ENCODE measurements at regions not wholly inside any gene's neighbourhood (a gene's known extent, or its start where the extent isn't known, plus 50 kb on each side); places are given as distances from the start of the nearest gene placed in this dataset.

DNA sequence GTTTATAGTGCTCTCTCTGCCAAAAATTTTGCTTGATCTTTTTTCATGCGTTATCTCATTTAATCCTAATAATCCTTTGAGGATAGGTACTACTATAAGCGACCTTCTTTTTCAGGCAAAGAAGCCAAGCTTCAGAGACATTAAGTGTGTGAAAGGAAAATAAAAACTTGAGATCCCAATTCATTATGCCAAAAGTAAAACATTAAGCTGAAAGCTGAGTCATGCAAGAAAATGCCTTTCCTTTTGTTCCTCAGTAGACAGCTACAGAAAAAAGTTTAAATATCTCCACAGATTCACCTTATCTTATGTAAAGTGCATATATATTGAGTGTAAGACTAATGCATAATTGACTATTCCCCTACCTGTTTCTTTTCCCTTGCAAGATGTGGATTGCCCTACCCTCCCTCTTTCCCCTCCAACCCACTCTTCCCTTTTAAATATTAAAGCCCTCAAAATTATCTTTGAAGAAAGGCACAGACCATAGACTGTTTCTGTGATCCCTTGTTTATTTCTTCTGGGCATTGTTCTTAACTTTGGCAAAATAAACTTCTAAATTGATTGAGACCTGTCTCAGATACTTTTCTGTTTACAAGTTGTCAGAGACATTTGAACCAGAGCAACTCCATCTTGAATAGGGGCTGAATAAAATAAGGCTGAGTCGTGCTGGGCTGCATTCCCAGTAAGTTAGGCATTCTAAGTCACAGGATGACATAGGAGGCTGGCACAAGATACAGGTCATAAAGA lies 1139.9 kb upstream of the LRRN3 start:
- TF ChIP-seq EZH2phosphoT487 (IDR thresholded peaks at IDR 0.05; ENCODE audit: insufficient read depth, low read depth) (no peak), EZH2 (IDR thresholded peaks at IDR 0.05; ENCODE audit: insufficient read depth, poor library complexity, severe bottlenecking) (no peak)
